NCI-H146 (cell line): ENCODE measurements at regions not wholly inside any gene's neighbourhood (a gene's known extent, or its start where the extent isn't known, plus 50 kb on each side); places are given as distances from the start of the nearest gene placed in this dataset.

Experiments
- DNase-seq: peaks from one replicate; lab custom pipeline; 2025; lab: John Stamatoyannopoulos, UW

GRCh38 chr1:4273243-4273642, 373.2 kb upstream of the C1orf174 start:
- DNase-seq: no peak

GRCh38 chr1:4273747-4274146, 373.7 kb upstream of the C1orf174 start:
- no peak for DNase-seq

GRCh38 chr1:4275083-4275482, 375.0 kb upstream of the C1orf174 start:
- DNase-seq: no peak

- no peak for DNase-seq
Observed at GRCh38 chr1:4276238-4276637, 376.2 kb upstream of the C1orf174 start.

GRCh38 chr1:4277598-4277997, 376.8 kb upstream of the AJAP1 start:
- DNase-seq: no peak

GRCh38 chr1:4284976-4285375, 369.4 kb upstream of the AJAP1 start:
- DNase-seq: no peak

- no peak for DNase-seq
Observed at GRCh38 chr1:4292861-4293260, 361.5 kb upstream of the AJAP1 start.

- no peak for DNase-seq
Observed at GRCh38 chr1:4298361-4299083, 355.9 kb upstream of the AJAP1 start.

- DNase-seq: no peak
Observed at GRCh38 chr1:4301007-4301406, 353.4 kb upstream of the AJAP1 start.

GRCh38 chr1:4303303-4303702, 351.1 kb upstream of the AJAP1 start:
- DNase-seq: no peak

GRCh38 chr1:4305526-4306301, 348.7 kb upstream of the AJAP1 start:
- DNase-seq: no peak

GRCh38 chr1:4306559-4307467, 347.6 kb upstream of the AJAP1 start:
- DNase-seq: no peak

- no peak for DNase-seq
Observed at GRCh38 chr1:4307468-4307845, 347.0 kb upstream of the AJAP1 start.

- no peak for DNase-seq
Observed at GRCh38 chr1:4307911-4308545, 346.4 kb upstream of the AJAP1 start.

- no peak for DNase-seq
Observed at GRCh38 chr1:4308806-4309205, 345.6 kb upstream of the AJAP1 start.

GRCh38 chr1:4309676-4310320, 344.6 kb upstream of the AJAP1 start:
- DNase-seq: no peak

GRCh38 chr1:4310396-4310923, 343.9 kb upstream of the AJAP1 start:
- no peak for DNase-seq

- DNase-seq: no peak
Observed at GRCh38 chr1:4312024-4312423, 342.4 kb upstream of the AJAP1 start.

- no peak for DNase-seq
Observed at GRCh38 chr1:4315202-4315601, 339.2 kb upstream of the AJAP1 start.

GRCh38 chr1:4317207-4317606, 337.2 kb upstream of the AJAP1 start:
- DNase-seq: no peak

GRCh38 chr1:4318720-4319119, 335.7 kb upstream of the AJAP1 start:
- no peak for DNase-seq
